ENCODE measurements at regions not wholly inside any gene's neighbourhood (a gene's known extent, or its start where the extent isn't known, plus 50 kb on each side); places are given as distances from the start of the nearest gene placed in this dataset.

DNA sequence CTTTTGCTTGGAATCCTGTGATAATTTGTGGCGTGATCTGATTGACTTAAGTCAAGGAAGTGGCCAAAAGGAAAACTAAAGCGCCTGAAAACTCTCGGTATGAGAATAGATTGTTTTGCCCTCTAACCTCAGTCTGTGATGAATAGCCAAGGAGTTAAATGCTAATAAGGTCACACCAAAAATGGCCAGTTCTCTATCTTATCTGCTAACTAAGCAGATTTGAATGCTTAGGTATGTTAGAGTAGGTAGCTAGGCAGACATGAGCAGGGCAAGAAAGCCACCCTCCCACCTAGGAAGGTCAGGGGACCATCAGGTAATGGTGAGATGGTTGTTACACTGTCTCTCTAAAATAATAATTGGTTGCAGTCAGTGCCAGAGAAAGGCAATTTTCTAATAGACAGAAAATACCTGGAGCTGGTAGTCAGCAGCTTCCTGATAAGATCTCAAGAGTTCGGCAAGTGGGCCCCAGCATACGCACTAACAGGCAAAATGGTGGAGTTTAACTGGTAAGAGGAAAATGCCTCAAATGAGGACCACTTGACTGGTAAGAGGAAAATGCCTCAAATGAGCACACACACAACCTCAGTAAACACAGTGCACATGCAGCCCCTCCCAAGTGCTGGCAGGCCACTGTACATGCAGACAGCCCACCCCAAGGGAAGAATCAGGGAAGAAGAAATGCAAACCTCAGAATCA, 468.4 kb downstream of the MBD2 start:
- no peaks in the 10 kb centered on the region for H3K36me3 ChIP-seq
- no peak overlapping the region for H3K27ac ChIP-seq
- H3K4me3 ChIP-seq (ENCODE audit: low read depth, low read length), result no peak overlapping the region
- H3K9me3 ChIP-seq (ENCODE audit: severe bottlenecking), result no peaks in the 10 kb centered on the region
- no peak for DNase-seq
- peaks cover 74% of the 10 kb centered on the region for H3K27me3 ChIP-seq (ENCODE audit: insufficient read depth, low read depth, severe bottlenecking)
- TF ChIP-seq, protein P1, sequence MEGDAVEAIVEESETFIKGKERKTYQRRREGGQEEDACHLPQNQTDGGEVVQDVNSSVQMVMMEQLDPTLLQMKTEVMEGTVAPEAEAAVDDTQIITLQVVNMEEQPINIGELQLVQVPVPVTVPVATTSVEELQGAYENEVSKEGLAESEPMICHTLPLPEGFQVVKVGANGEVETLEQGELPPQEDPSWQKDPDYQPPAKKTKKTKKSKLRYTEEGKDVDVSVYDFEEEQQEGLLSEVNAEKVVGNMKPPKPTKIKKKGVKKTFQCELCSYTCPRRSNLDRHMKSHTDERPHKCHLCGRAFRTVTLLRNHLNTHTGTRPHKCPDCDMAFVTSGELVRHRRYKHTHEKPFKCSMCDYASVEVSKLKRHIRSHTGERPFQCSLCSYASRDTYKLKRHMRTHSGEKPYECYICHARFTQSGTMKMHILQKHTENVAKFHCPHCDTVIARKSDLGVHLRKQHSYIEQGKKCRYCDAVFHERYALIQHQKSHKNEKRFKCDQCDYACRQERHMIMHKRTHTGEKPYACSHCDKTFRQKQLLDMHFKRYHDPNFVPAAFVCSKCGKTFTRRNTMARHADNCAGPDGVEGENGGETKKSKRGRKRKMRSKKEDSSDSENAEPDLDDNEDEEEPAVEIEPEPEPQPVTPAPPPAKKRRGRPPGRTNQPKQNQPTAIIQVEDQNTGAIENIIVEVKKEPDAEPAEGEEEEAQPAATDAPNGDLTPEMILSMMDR (IDR thresholded peaks at IDR 0.05; ENCODE audit: low read depth, low read length), result no peak

DNA sequence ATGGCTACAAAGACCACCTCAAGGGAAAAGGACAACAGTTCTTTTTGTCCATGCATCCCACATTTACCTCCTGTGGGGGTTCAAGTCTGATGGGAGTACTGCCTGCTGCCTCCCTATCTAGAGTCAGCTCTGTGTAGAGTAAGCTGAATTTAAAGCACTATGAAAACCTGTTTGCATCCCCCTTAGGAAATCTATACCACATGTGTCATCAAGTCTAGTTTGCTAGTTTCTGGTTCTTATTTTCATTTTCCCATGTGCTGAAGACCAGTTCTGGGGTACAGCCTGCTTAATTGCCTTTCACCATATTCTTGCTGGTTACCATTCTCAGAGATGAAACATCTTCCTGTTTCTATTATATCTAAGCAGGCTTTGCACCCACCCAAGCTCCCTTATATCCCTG, 470.3 kb downstream of the MBD2 start:
- TF ChIP-seq, protein P1 (IDR thresholded peaks at IDR 0.05; ENCODE audit: low read depth, low read length), result no peak
- no peak overlapping the region for H3K4me3 ChIP-seq (ENCODE audit: low read depth, low read length)
- no peak overlapping the region for H3K27ac ChIP-seq
- DNase-seq, result no peak
- no peaks in the 10 kb centered on the region for H3K36me3 ChIP-seq
- no peaks in the 10 kb centered on the region for H3K9me3 ChIP-seq (ENCODE audit: severe bottlenecking)
- peaks cover 81% of the 10 kb centered on the region for H3K27me3 ChIP-seq (ENCODE audit: insufficient read depth, low read depth, severe bottlenecking)

DNA sequence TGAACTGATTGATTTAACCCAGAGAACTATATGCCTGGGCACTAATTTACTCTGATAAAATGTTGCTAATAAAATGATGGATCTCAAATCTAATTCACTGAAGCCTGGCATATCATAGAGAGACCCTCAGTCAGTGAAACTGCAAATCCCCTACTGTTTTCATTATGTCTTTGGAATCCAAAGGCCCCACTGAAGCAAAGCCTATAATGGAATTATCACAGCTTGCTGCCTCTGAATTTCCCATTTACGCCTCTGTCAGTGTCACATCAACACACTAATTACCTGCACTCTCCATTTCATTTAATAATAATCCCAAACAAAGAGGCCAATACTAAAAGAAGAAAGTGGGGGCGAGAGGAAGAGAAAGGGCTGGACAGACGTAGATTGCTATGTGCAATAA, 470.9 kb downstream of the MBD2 start:
- H3K36me3 ChIP-seq, result no peaks in the 10 kb centered on the region
- H3K9me3 ChIP-seq (ENCODE audit: severe bottlenecking), result no peaks in the 10 kb centered on the region
- H3K27me3 ChIP-seq (ENCODE audit: insufficient read depth, low read depth, severe bottlenecking), result peaks cover 83% of the 10 kb centered on the region
- no peak for DNase-seq
- TF ChIP-seq, protein P1 (IDR thresholded peaks at IDR 0.05; ENCODE audit: low read depth, low read length), result no peak
- no peak overlapping the region for H3K27ac ChIP-seq
- no peak overlapping the region for H3K4me3 ChIP-seq (ENCODE audit: low read depth, low read length)

DNA sequence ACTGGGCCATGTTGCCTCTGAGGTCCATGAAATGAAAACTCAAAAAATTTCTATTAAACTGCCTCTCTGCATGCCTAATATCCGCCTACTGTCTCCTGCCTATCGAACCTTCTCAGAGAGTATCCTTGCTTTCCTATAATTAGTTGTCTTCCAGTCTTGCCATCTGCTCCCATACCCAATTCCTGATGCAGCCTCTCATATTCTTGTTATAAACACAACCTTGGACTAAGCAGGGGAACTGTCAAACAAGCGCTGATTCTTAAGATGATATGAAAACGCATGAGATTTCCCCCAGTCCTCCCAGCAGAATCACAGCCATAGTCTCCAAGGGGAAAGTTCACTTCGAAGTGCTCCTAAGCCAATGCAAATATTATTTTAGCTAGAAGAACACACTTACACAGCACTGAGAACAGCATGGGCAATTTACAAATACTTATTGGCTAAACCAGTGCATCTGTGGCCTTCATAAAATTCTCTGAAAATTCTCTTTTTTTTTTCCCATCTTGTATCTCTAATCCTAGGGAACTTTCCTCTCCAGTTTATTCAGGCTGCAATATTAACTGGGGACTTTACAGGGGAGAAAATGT, 471.6 kb downstream of the MBD2 start:
- H3K9me3 ChIP-seq (ENCODE audit: severe bottlenecking), result no peaks in the 10 kb centered on the region
- TF ChIP-seq, protein P1 (IDR thresholded peaks at IDR 0.05; ENCODE audit: low read depth, low read length), result no peak
- H3K36me3 ChIP-seq, result no peaks in the 10 kb centered on the region
- no peak for DNase-seq
- H3K27ac ChIP-seq, result no peak overlapping the region
- H3K27me3 ChIP-seq (ENCODE audit: insufficient read depth, low read depth, severe bottlenecking), result peaks cover 84% of the 10 kb centered on the region
- no peak overlapping the region for H3K4me3 ChIP-seq (ENCODE audit: low read depth, low read length)

DNA sequence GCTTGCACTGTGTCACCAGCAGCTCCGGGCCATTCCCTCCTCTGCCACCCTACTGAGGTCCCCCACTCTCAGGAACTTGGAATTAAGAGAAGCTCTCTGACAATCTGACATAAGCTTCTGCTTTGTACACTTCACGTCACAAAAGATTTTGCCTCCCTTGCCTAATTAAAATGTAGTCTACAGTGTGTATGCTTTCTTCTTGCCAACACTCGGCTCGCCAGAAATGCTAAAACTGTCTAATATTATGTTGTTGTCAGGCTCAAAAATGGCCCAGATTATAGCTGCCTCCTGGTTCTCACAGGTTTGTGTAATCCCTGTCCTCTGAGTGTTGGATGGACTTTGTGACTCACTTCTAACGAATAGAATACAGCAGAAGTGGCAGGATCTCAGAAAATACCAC, 474.7 kb downstream of the MBD2 start:
- Histone ChIP-seq H3K27ac (no peak overlapping the region), H3K36me3 (no peaks in the 10 kb centered on the region)
- no peak for DNase-seq

More for the DNA sequence above, 474.7 kb downstream of the MBD2 start:
- H3K9me3 ChIP-seq (ENCODE audit: severe bottlenecking), result no peaks in the 10 kb centered on the region
- H3K4me3 ChIP-seq (ENCODE audit: low read depth, low read length), result no peak overlapping the region
- TF ChIP-seq, protein P1 (IDR thresholded peaks at IDR 0.05; ENCODE audit: low read depth, low read length), result no peak
- H3K27me3 ChIP-seq (ENCODE audit: insufficient read depth, low read depth, severe bottlenecking), result peaks cover 75% of the 10 kb centered on the region

Data from WERI-Rb-1 (cell line).